ENCODE measurements at regions not wholly inside any gene's neighbourhood (a gene's known extent, or its start where the extent isn't known, plus 50 kb on each side); places are given as distances from the start of the nearest gene placed in this dataset.

- Histone ChIP-seq H3K4me3 (no peak overlapping the region), H3K27ac (peak overlapping the region in 1 of 2 donors; percentile 93)
- no peak for TF ChIP-seq CTCF (IDR thresholded peaks at IDR 0.05)
- DNase-seq (ENCODE audit: low spot score) = no peak
Measured at GRCh38 chr1:203401199-203401877, 50.4 kb upstream of the FMOD start.

- Histone ChIP-seq H3K4me3 (no peak overlapping the region), H3K27ac (peak overlapping the region; percentile 81 to 93)
- no peak for TF ChIP-seq CTCF (IDR thresholded peaks at IDR 0.05)
- no peak for DNase-seq (ENCODE audit: low spot score)
Measured at GRCh38 chr1:203402152-203402551, 51.2 kb upstream of the FMOD start.

- Histone ChIP-seq H3K27ac (peak overlapping the region; percentile 81 to 93), H3K4me3 (no peak overlapping the region)
- DNase-seq (ENCODE audit: low spot score) = no peak
- TF ChIP-seq CTCF (IDR thresholded peaks at IDR 0.05) = no peak
Measured at GRCh38 chr1:203402629-203403337, 51.9 kb upstream of the FMOD start.

GRCh38 chr1:203403586-203403985 lies 52.7 kb upstream of the FMOD start:
- peak overlapping the region; percentile 81 to 93 for H3K27ac ChIP-seq
- no peak for TF ChIP-seq CTCF (IDR thresholded peaks at IDR 0.05)
- no peak for DNase-seq (ENCODE audit: low spot score)
- H3K4me3 ChIP-seq = no peak overlapping the region

- Histone ChIP-seq H3K4me3 (no peak overlapping the region), H3K27ac (peak overlapping the region; percentile 92 to 93)
- TF ChIP-seq CTCF (IDR thresholded peaks at IDR 0.05) = no peak
- no peak for DNase-seq (ENCODE audit: low spot score)
Measured at GRCh38 chr1:203404546-203404945, 53.6 kb upstream of the FMOD start.

- no peak for TF ChIP-seq CTCF (IDR thresholded peaks at IDR 0.05)
- Histone ChIP-seq H3K27ac (peak overlapping the region; percentile 92 to 93), H3K4me3 (no peak overlapping the region)
- DNase-seq (ENCODE audit: low spot score) = no peak
Measured at GRCh38 chr1:203405703-203406438, 54.9 kb upstream of the FMOD start.

Data from coronary artery (tissue), 2 donors.